Posterior vena cava (tissue), 2 donors: ENCODE measurements at regions not wholly inside any gene's neighbourhood (a gene's known extent, or its start where the extent isn't known, plus 50 kb on each side); places are given as distances from the start of the nearest gene placed in this dataset.

Experiments
- DNase-seq: peaks from one replicate; pipeline ENCODE4 v3.0.0-alpha.2; 2020; ENCODE audit warnings: low spot score
- intact Hi-C, 2 donors: fragments of 100-400 bp; cut with DNase I; formaldehyde crosslinking; loops; one replicate each; pipeline versions ENCODE4 v1.14.1 to v1.14.2; 2022 to 2023
- donor health status: DM: yes; HTN: yes; CAD: no.
- donor health status: DM: yes; HTN: yes; CAD: no.

DNA sequence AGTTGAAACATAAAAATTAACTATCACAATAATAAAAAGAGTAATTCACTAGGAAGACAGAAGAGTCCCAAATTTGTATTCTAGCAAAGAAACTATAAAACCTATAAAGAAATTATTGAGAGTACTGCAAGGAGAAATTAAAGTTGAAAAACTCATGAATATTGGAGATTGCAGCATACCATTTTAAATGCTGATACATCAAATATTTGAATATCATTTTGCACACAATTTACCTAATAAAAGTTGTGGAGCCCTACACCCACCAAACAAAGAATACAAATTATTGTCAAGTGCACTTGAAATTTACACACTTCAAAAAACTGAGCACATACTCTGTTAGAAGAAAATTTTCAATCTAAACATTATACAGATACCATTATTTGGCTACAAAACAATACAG is 531.6 kb upstream of the SMIM21 start:
- intact Hi-C loops, result no loop called here

GRCh38 chr18:75958683-75959082 is 531.2 kb upstream of the SMIM21 start:
- intact Hi-C loops, result no loop called here
- DNase-seq, result no peak

More for the DNA sequence above, 531.6 kb upstream of the SMIM21 start:
- DNase-seq, result no peak

- DNase-seq, result no peak
- intact Hi-C loops, result no loop called here
These were observed 517.9 kb upstream of the SMIM21 start for GRCh38 chr18:75945265-75945933.

- intact Hi-C loops, result no loop called here
- no peak for DNase-seq
These were observed 509.8 kb upstream of the SMIM21 start for GRCh38 chr18:75937306-75937705.

DNA sequence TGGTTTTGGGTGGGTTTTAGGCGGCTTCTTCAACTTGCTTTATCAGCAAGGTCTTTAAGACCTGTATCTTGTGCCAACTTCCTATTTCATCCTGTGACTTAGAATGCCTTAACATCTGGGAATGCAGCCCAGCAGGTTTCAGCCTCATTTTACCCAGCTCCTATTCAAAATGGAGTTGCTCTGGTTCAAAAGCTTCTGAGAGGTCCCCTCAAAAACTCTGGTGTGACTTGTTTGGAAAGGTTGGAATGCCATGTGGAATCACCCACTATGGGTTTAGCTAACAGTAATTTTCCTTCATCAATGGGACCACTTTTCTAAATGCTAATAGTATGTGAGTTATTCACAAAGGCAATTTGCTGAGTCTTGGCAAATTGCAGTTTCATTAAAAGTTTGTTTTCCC is 509.4 kb upstream of the SMIM21 start:
- intact Hi-C loops, result no loop called here
- no peak for DNase-seq

DNA sequence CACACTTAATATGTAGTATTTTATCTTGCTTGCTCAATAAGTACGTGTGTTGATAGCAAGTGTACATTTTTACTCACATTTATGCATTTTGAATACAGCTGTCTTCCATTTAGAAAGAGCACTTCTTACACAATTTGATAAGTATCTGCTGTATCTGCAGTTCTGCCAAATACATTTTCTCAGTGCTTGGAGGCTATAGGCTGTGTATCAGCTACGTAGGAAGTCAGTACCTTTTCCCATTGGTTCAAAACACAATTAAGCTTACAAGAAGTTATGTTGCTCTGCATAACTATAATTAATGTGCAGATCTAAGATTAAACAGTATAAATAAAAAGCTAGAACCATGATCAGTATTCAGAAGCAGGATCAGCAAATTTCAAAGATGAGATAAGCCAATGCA is 503.6 kb upstream of the SMIM21 start:
- intact Hi-C loops, result no loop called here
- DNase-seq, result no peak

- intact Hi-C loops, result no loop called here
- DNase-seq, result no peak
These were observed 501.2 kb upstream of the SMIM21 start for GRCh38 chr18:75928706-75929105.

DNA sequence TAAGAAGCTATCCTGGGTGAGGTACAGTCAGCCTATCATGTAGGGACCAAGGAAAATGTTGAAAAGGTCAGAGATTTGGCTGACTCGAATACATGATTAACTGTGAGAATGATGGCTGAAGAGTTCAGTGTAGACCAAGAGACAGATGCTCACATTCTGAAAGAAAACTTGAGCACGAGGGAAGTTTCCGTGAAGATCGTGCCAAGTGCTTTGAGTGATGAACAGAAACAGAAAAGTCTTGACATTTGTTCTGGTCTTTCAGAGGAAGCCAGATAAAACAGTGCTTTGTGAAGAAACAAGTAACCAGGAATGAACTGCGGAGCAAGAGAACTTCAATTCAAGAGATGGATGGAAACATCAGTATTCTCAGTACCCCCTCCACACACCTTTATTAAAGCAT is 500.3 kb upstream of the SMIM21 start:
- intact Hi-C loops, result no loop called here
- DNase-seq, result no peak

DNA sequence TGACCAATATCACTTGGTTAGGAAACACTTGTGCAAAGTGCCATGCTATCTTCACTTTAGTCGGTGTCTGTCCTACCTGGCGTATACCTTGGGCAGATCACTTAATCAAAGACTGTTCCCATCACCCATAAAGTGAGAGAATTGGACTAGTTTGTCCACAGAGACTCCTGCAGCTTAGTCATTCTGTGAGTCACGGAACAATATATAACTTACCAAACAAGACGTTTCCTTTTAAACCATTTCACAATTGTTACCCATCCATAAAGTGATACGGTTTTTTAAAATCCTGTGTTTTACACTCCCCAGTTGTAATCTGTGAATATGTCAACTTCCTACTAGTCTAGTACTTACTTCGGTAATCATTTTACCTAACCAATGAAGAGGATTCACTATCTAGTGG is 499.3 kb upstream of the SMIM21 start:
- DNase-seq, result no peak
- intact Hi-C loops, result no loop called here

DNA sequence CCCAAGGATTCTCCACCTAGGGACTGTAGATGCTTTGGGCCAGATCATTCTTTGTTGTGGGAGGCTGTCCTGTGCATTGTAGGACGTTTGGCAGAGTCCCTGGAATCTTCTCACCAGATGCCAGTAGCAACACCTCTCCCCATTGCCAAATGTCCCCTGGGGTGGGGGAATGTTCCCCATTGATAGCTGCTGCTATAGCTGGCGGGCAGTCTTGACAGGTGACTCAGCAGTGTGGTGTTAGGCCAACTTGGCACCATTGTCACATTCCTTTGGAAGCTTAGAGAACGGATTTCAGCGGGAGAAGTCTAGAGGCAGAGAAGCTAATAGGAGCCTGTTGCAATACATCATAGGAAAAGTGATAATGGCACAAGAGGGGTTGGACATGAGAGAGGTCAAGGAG is 495.7 kb upstream of the SMIM21 start:
- DNase-seq, result no peak
- intact Hi-C loops, result loop anchor here in 1 of 2 donors (5.0 kb wide), 1 partner anchor 1261 kb away; no protein-coding TSS in a partner anchor

- DNase-seq, result no peak
- intact Hi-C loops, result no loop called here
These were observed 489.1 kb upstream of the SMIM21 start for GRCh38 chr18:75916624-75916982.

- intact Hi-C loops, result no loop called here
- no peak for DNase-seq
These were observed 488.6 kb upstream of the SMIM21 start for GRCh38 chr18:75915941-75916623.

- intact Hi-C loops, result no loop called here
- DNase-seq, result no peak
These were observed 485.3 kb upstream of the SMIM21 start for GRCh38 chr18:75912829-75913228.

GRCh38 chr18:75904416-75904815 is 476.9 kb upstream of the SMIM21 start:
- DNase-seq, result no peak
- intact Hi-C loops, result no loop called here

GRCh38 chr18:75898651-75899050 is 471.1 kb upstream of the SMIM21 start:
- no peak for DNase-seq
- intact Hi-C loops, result no loop called here

- intact Hi-C loops, result no loop called here
- DNase-seq, result no peak
These were observed 469.9 kb upstream of the SMIM21 start for GRCh38 chr18:75897386-75897785.

DNA sequence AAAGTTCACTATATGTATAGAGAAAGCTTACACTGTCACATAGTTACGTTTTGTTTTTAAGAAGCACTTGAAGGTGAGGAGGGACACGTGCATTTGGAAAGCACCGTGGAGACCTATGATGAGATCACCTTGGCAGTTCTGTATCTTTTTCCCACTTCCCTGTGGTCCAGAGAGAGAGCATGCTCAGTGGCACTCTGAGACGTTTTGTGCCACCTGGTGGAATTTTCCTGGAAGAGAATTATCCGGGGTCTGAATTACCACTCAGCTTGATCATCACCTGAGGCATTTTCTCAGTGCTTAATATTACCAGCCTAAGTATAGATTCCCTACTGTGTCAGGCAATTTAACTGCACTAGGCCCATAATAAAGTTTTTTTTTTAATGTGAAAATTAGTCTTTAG is 469.4 kb upstream of the SMIM21 start:
- intact Hi-C loops, result no loop called here

DNA sequence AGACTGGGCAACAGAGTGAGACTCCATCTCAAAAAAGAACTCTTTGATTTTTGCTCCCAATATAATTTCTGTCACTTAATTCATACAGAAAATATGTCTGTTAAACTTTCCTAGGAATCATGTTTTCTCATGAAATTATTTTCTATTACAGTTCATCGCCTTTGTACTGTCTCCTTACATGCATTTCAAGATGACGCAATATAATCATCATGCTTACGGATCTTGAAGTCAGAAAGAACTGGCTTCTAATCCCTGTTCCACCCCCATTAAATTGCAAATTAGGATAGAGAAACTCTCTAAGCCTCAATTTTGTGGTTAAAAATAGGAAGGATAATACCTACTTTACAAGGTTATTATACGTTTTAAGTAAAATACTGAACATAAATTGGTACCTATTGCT is 467.6 kb upstream of the SMIM21 start:
- intact Hi-C loops, result no loop called here
- no peak for DNase-seq

More for the DNA sequence above, 469.4 kb upstream of the SMIM21 start:
- DNase-seq, result no peak

- intact Hi-C loops, result no loop called here
- no peak for DNase-seq
These were observed 457.2 kb upstream of the SMIM21 start for GRCh38 chr18:75884728-75885127.

- no peak for DNase-seq
- intact Hi-C loops, result no loop called here
These were observed 453.5 kb upstream of the SMIM21 start for GRCh38 chr18:75880925-75881504.

GRCh38 chr18:75880266-75880665 is 452.8 kb upstream of the SMIM21 start:
- DNase-seq, result no peak
- intact Hi-C loops, result no loop called here
